A549 (cell line): ENCODE measurements at regions not wholly inside any gene's neighbourhood (a gene's known extent, or its start where the extent isn't known, plus 50 kb on each side); places are given as distances from the start of the nearest gene placed in this dataset.

Source experiments
- ATAC-seq, 2 experiments: fragments of 200-7000 bp in 1 of 2; fragments of >200 bp in 1 of 2; cut with Nextera tagmentation in 1 of 2; cut with Tn5 transposase in 1 of 2; 3 replicates each; pipeline versions ENCODE4 v1.8.0 to v1.9.1; 2018 to 2020; ENCODE audit warnings: mild to moderate bottlenecking in 1 of 2, moderate library complexity in 1 of 2
- CTCF ChIA-PET: fragments of 300-600 bp; sonication (Branson Sonifier 250); formaldehyde crosslinking; extraction: SDS; loops from one replicate; lab custom pipeline; 2021; ENCODE audit warnings: antibody characterized with exemption, inconsistent platforms; lab: Yijun Ruan, JAX
- POLR2A ChIA-PET: fragments of 350-600 bp; formaldehyde crosslinking; extraction: SDS; loops from one replicate; lab custom pipeline; 2021; ENCODE audit warnings: antibody characterized with exemption, inconsistent platforms; lab: Yijun Ruan, JAX
- DNase-seq, 2 experiments: peaks; one replicate each; pipeline versions ENCODE4 v3.0.0 to v3.0.0-alpha.2; 2011 to 2016; ENCODE audit warnings: low read depth in 1 of 2, low spot score in 1 of 2
- FAIRE-seq: peaks from 2 replicates; lab custom pipeline; 2011; peaks lifted over from hg19 to GRCh38; lab: Jason Lieb, UNC
- H3K27ac ChIP-seq, 2 experiments: fragments of >200 bp; sonication (Bioruptor Twin); formaldehyde crosslinking; 3 replicates each; pipeline ENCODE4 v1.5.1; 2016 to 2017
- H3K4me1 ChIP-seq: fragments of >200 bp; sonication (Bioruptor Twin); formaldehyde crosslinking; 3 replicates; pipeline ENCODE4 v1.6.1; 2016
- H3K4me2 ChIP-seq: fragments of >200 bp; sonication (Bioruptor Twin); formaldehyde crosslinking; 3 replicates; pipeline ENCODE4 v1.6.1; 2016
- H3K4me3 ChIP-seq: fragments of >200 bp; sonication (Bioruptor Twin); formaldehyde crosslinking; 3 replicates; pipeline ENCODE4 v1.5.1; 2016
- H3K9me3 ChIP-seq: fragments of >200 bp; sonication (Bioruptor Twin); formaldehyde crosslinking; 3 replicates; pipeline ENCODE4 v1.6.1; 2016
- CEBPB ChIP-seq, 2 experiments: fragments of >200 bp in 1 of 2; sonication (Bioruptor Twin) in 1 of 2; formaldehyde crosslinking in 1 of 2; IDR thresholded peaks; 2 replicates each; pipeline ENCODE4 v1.6.1; 2012 to 2016
- CHD2 ChIP-seq: fragments of 150-350 bp; IDR thresholded peaks from 2 replicates; pipeline ENCODE4 v1.6.1; 2014; ENCODE audit warnings: low read length; ENCODE audit not compliant: partially characterized antibody
- E2F6 ChIP-seq: IDR thresholded peaks from 2 replicates; pipeline ENCODE4 v1.6.1; 2012; ENCODE audit warnings: low read depth, borderline replicate concordance
- EHF ChIP-seq: fragments of 250-450 bp; sonication (Bioruptor Pico); IDR thresholded peaks from 2 replicates; pipeline ENCODE4 v1.5.0; 2020; ENCODE audit warnings: mild to moderate bottlenecking
- ELK1 ChIP-seq: fragments of 150-350 bp; IDR thresholded peaks from 2 replicates; pipeline ENCODE4 v1.6.1; 2014; ENCODE audit warnings: low read depth, mild to moderate bottlenecking, low read length
- EP300 ChIP-seq, 2 experiments: fragments of >200 bp; sonication (Bioruptor Twin); formaldehyde crosslinking; IDR thresholded peaks; 2 replicates in 1 of 2; 3 replicates in 1 of 2; pipeline ENCODE4 v1.6.1; 2016 to 2017
- FOSB ChIP-seq: fragments of 250-450 bp; sonication (Bioruptor Pico); IDR thresholded peaks from 2 replicates; pipeline ENCODE4 v1.5.0; 2020; ENCODE audit warnings: mild to moderate bottlenecking, moderate library complexity
- HDAC2 ChIP-seq: fragments of 200-600 bp; sonication (generic); IDR thresholded peaks from 2 replicates; pipeline ENCODE4 v1.6.1; 2016
- HES2 ChIP-seq: fragments of >200 bp; sonication (Bioruptor Twin); formaldehyde crosslinking; IDR thresholded peaks from 2 replicates; pipeline ENCODE4 v1.6.1; 2016
- HMGXB4 ChIP-seq: fragments of 250-450 bp; sonication (Bioruptor Pico); IDR thresholded peaks from 2 replicates; pipeline ENCODE4 v1.5.0; 2021; ENCODE audit warnings: mild to moderate bottlenecking, moderate library complexity, borderline replicate concordance
- HOXB13 ChIP-seq: fragments of 250-450 bp; sonication (Bioruptor Pico); IDR thresholded peaks from 2 replicates; pipeline ENCODE4 v1.5.0; 2020; ENCODE audit warnings: low read depth, mild to moderate bottlenecking, moderate library complexity
- JUNB ChIP-seq: fragments of >200 bp; sonication (Bioruptor Twin); formaldehyde crosslinking; IDR thresholded peaks from 2 replicates; pipeline ENCODE4 v1.6.1; 2016
- MYC ChIP-seq: IDR thresholded peaks from 2 replicates; pipeline ENCODE4 v1.6.1; 2012; ENCODE audit warnings: mild to moderate bottlenecking, inconsistent platforms, low read length, improper control_type of control experiment, borderline replicate concordance
- NFE2L2 ChIP-seq: fragments of 150-350 bp; conservative IDR thresholded peaks from 2 replicates; pipeline ENCODE4 v1.6.1; 2014; ENCODE audit warnings: low read length
- NPAS2 ChIP-seq: fragments of 250-450 bp; sonication (Bioruptor Pico); IDR thresholded peaks from 2 replicates; pipeline ENCODE4 v1.8.0; 2022; ENCODE audit warnings: mild to moderate bottlenecking, moderate library complexity, borderline replicate concordance
- NR3C1 ChIP-seq: fragments of >200 bp; sonication (Bioruptor Twin); formaldehyde crosslinking; IDR thresholded peaks from 3 replicates; pipeline ENCODE4 v1.6.1; 2017
- POLR2AphosphoS2 ChIP-seq: conservative IDR thresholded peaks from 2 replicates; pipeline ENCODE4 v1.6.1; 2012; ENCODE audit warnings: low read length, improper control_type of control experiment, inconsistent platforms
- RAD21 ChIP-seq, 2 experiments: fragments of >200 bp in 1 of 2; sonication (Bioruptor Twin) in 1 of 2; formaldehyde crosslinking in 1 of 2; IDR thresholded peaks in 1 of 2; conservative IDR thresholded peaks in 1 of 2; 2 replicates in 1 of 2; 3 replicates in 1 of 2; pipeline ENCODE4 v1.6.1; 2012 to 2018; ENCODE audit warnings: inconsistent platforms in 1 of 2
- RARB ChIP-seq: fragments of 250-450 bp; sonication (Bioruptor Pico); IDR thresholded peaks from 2 replicates; pipeline ENCODE4 v1.8.0; 2021; ENCODE audit warnings: mild to moderate bottlenecking, moderate library complexity
- RCOR1 ChIP-seq: fragments of 150-350 bp; IDR thresholded peaks from 2 replicates; pipeline ENCODE4 v1.6.1; 2014; ENCODE audit warnings: antibody characterized with exemption, low read length, low read depth
- REST ChIP-seq: fragments of 200-600 bp; sonication (generic); IDR thresholded peaks from 2 replicates; pipeline ENCODE4 v1.6.1; 2016; ENCODE audit warnings: antibody characterized with exemption, mild to moderate bottlenecking, moderate library complexity
- SMC3 ChIP-seq: fragments of >200 bp; sonication (Bioruptor Twin); formaldehyde crosslinking; IDR thresholded peaks from 3 replicates; pipeline ENCODE4 v1.6.1; 2018; ENCODE audit warnings: inconsistent platforms
- TFCP2L1 ChIP-seq: fragments of 250-450 bp; sonication (Bioruptor Pico); IDR thresholded peaks from 2 replicates; pipeline ENCODE4 v1.5.0; 2021; ENCODE audit warnings: mild to moderate bottlenecking
- WGBS: methylation state at CpG from one replicate; pipeline ENCODE4 v1.1.6; 2017; ENCODE audit errors: missing lambda C conversion rate; 5-methylcytosine and 5-hydroxymethylcytosine counted together

- 14% methylated on average over 4 of the region's 5 CpGs for WGBS
- no peak for ATAC-seq
- ChIA-PET POLR2A (no interaction called here), CTCF (no interaction called here)
- TF ChIP-seq NFE2L2 (no peak), MYC (no peak), SMC3 (no peak), HES2 (no peak), EHF (no peak), TFCP2L1 (no peak)
- Histone ChIP-seq H3K4me2 (no peak overlapping the region), H3K4me1 (no peaks in the 10 kb centered on the region), H3K27ac (no peak overlapping the region), H3K9me3 (no peaks in the 10 kb centered on the region), H3K4me3 (no peak overlapping the region)
- no peak for FAIRE-seq
- DNase-seq = no peak
Measured at GRCh38 chrX:65926095-65927019, 113.5 kb downstream of the VSIG4 start.

GRCh38 chrX:65925592-65925991 is 114.3 kb downstream of the VSIG4 start:
- POLR2A ChIA-PET = no interaction called here

More at GRCh38 chrX:65925592-65925991, 114.3 kb downstream of the VSIG4 start:
- CTCF ChIA-PET = no interaction called here
- H3K4me2 ChIP-seq = no peak overlapping the region
- H3K27ac ChIP-seq = no peak overlapping the region
- FAIRE-seq = no peak
- WGBS = 0% methylated on average over 1 of the region's 3 CpGs
- DNase-seq = no peak
- TF ChIP-seq NR3C1 = no peak
- no peak for TF ChIP-seq HMGXB4
- TF ChIP-seq EP300 (IDR thresholded peaks at IDR 0.05) = no peak
- no peak for TF ChIP-seq JUNB
- no peak for TF ChIP-seq CHD2
- TF ChIP-seq RCOR1 = no peak
- TF ChIP-seq POLR2AphosphoS2 = no peak
- no peak for TF ChIP-seq REST
- TF ChIP-seq NPAS2 (CRISPR knock-in tag) = no peak
- TF ChIP-seq NFE2L2 = no peak
- TF ChIP-seq HOXB13 (CRISPR knock-in tag) = no peak
- TF ChIP-seq ELK1 = no peak
- TF ChIP-seq FOSB = no peak
- TF ChIP-seq RARB (CRISPR knock-in tag) = no peak
- no peak for TF ChIP-seq RAD21 (conservative IDR thresholded peaks at IDR 0.05 in 1 of 2, IDR thresholded peaks at IDR 0.05 in 1 of 2)
- TF ChIP-seq HDAC2 = no peak
- no peak for TF ChIP-seq E2F6
- TF ChIP-seq CEBPB (IDR thresholded peaks at IDR 0.05) = no peak
- H3K4me3 ChIP-seq = no peak overlapping the region
- H3K4me1 ChIP-seq = no peaks in the 10 kb centered on the region
- no peak for ATAC-seq
- H3K9me3 ChIP-seq = no peaks in the 10 kb centered on the region
